Osteoblast (primary cell): ENCODE measurements at regions not wholly inside any gene's neighbourhood (a gene's known extent, or its start where the extent isn't known, plus 50 kb on each side); places are given as distances from the start of the nearest gene placed in this dataset.

ENCODE experiments used
- DNase-seq: peaks from one replicate; pipeline ENCODE4 v3.0.0; 2011; ENCODE audit warnings: low spot score, mixed read lengths; ENCODE audit not compliant: insufficient read length; ENCODE audit errors: missing footprints
- H2AFZ ChIP-seq: 2 replicates; pipeline ENCODE4 v1.6.0; 2011; ENCODE audit warnings: mild to moderate bottlenecking, low read length
- H3K27ac ChIP-seq: 2 replicates; pipeline ENCODE4 v1.5.1; 2011; ENCODE audit warnings: mild to moderate bottlenecking, low read depth, low read length, moderate library complexity
- H3K27me3 ChIP-seq: 2 replicates; pipeline ENCODE4 v1.6.0; 2012; ENCODE audit warnings: mild to moderate bottlenecking, control low read depth, inconsistent platforms, low read length, moderate library complexity; ENCODE audit not compliant: insufficient read depth
- H3K36me3 ChIP-seq: 2 replicates; pipeline ENCODE4 v1.5.1; 2011; ENCODE audit warnings: mild to moderate bottlenecking, low read length, control low read depth, moderate library complexity; ENCODE audit not compliant: insufficient read depth
- H3K4me1 ChIP-seq: 2 replicates; pipeline ENCODE4 v1.5.1; 2011; ENCODE audit warnings: mild to moderate bottlenecking, low read length, control low read depth, moderate library complexity; ENCODE audit not compliant: insufficient read depth
- H3K4me2 ChIP-seq: 2 replicates; pipeline ENCODE4 v1.6.0; 2011; ENCODE audit warnings: mild to moderate bottlenecking, low read length; ENCODE audit not compliant: insufficient read depth
- H3K4me3 ChIP-seq: fragments of 200-600 bp; sonication (generic); 3 replicates; pipeline ENCODE4 v1.5.1; 2012; ENCODE audit warnings: mild to moderate bottlenecking, low read length, inconsistent platforms; ENCODE audit not compliant: insufficient read depth
- H3K79me2 ChIP-seq: 2 replicates; pipeline ENCODE4 v1.6.0; 2012; ENCODE audit warnings: mild to moderate bottlenecking, low read length, control low read depth, inconsistent platforms; ENCODE audit not compliant: insufficient read depth
- H3K9me3 ChIP-seq: 2 replicates; pipeline ENCODE4 v1.5.1; 2011; ENCODE audit warnings: low read depth, low read length, control low read depth
- H4K20me1 ChIP-seq: 2 replicates; pipeline ENCODE4 v1.6.0; 2012; ENCODE audit warnings: mild to moderate bottlenecking, low read length, control low read depth; ENCODE audit not compliant: insufficient read depth
- TF ChIP-seq, protein P1 (sequence below): IDR thresholded peaks from 2 replicates; pipeline ENCODE4 v1.5.1; 2011; ENCODE audit warnings: mild to moderate bottlenecking, low read depth, low read length, moderate library complexity; ENCODE audit errors: extremely low read depth

DNA sequence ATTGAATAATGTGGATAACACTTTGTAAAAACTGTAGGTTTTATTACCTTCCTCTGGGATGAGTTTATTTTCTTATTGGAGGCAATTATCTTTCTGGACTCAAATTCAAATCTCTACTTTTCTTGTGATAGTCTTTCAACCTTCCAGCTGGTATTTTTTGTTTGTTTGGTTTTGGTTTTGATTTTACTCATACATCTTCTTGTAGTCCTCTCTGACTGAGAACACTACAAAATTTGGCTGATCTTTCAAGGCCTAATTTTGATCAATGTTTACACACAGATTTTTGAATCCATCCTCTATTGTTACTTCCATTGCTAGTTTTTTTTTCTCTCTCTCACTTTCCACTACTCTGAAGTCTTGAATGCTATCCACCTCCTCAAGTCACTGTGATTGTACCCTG, 303.8 kb upstream of the NECTIN3 start:
- no peaks in the 10 kb centered on the region for H3K27me3 ChIP-seq
- no peaks in the 10 kb centered on the region for H3K4me1 ChIP-seq
- no peaks in the 10 kb centered on the region for H3K36me3 ChIP-seq
- H3K79me2 ChIP-seq = no peaks in the 10 kb centered on the region
- H2AFZ ChIP-seq = no peak overlapping the region
- no peak overlapping the region for H3K27ac ChIP-seq
- H3K9me3 ChIP-seq = no peaks in the 10 kb centered on the region
- H4K20me1 ChIP-seq = no peaks in the 10 kb centered on the region
- DNase-seq = no peak
- no peak overlapping the region for H3K4me2 ChIP-seq
- H3K4me3 ChIP-seq = no peak overlapping the region
- TF ChIP-seq, protein P1, sequence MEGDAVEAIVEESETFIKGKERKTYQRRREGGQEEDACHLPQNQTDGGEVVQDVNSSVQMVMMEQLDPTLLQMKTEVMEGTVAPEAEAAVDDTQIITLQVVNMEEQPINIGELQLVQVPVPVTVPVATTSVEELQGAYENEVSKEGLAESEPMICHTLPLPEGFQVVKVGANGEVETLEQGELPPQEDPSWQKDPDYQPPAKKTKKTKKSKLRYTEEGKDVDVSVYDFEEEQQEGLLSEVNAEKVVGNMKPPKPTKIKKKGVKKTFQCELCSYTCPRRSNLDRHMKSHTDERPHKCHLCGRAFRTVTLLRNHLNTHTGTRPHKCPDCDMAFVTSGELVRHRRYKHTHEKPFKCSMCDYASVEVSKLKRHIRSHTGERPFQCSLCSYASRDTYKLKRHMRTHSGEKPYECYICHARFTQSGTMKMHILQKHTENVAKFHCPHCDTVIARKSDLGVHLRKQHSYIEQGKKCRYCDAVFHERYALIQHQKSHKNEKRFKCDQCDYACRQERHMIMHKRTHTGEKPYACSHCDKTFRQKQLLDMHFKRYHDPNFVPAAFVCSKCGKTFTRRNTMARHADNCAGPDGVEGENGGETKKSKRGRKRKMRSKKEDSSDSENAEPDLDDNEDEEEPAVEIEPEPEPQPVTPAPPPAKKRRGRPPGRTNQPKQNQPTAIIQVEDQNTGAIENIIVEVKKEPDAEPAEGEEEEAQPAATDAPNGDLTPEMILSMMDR = no peak

DNA sequence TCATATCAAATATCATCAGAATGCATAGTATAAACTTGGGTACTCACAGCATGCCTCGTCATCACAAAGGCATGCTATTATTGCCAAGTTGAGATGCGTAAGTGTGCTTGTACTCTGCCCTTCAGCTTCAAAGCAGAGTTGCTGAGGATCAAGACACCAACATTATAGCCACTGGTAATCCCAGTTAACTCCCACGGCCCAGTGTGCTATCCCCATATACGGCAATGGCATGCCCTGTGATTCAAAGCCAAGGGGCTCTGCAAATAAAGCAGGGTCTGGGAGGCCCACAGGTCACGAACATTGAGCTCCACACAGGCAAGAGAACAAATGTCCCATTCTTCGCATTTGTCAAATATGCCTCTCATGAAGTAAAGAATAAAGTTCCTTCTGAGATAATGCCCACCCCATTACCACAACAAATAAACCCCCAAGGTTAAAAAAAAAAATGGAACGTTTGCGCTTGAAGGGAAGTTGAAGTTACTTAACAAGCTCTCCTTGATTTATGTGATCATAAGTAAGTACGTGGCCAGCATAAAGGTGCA, 298.1 kb upstream of the NECTIN3 start:
- no peaks in the 10 kb centered on the region for H3K36me3 ChIP-seq
- no peaks in the 10 kb centered on the region for H3K79me2 ChIP-seq
- H3K4me3 ChIP-seq = no peak overlapping the region
- H2AFZ ChIP-seq = peak overlapping the region; percentile 62
- no peaks in the 10 kb centered on the region for H3K9me3 ChIP-seq
- H3K27ac ChIP-seq = peak overlapping the region; percentile 62
- DNase-seq = peak; percentile 6
- H4K20me1 ChIP-seq = no peaks in the 10 kb centered on the region
- peak overlapping the region; percentile 30 for H3K4me2 ChIP-seq
- H3K27me3 ChIP-seq = no peaks in the 10 kb centered on the region
- peaks cover 13% of the 10 kb centered on the region for H3K4me1 ChIP-seq
- TF ChIP-seq, protein P1 = no peak

DNA sequence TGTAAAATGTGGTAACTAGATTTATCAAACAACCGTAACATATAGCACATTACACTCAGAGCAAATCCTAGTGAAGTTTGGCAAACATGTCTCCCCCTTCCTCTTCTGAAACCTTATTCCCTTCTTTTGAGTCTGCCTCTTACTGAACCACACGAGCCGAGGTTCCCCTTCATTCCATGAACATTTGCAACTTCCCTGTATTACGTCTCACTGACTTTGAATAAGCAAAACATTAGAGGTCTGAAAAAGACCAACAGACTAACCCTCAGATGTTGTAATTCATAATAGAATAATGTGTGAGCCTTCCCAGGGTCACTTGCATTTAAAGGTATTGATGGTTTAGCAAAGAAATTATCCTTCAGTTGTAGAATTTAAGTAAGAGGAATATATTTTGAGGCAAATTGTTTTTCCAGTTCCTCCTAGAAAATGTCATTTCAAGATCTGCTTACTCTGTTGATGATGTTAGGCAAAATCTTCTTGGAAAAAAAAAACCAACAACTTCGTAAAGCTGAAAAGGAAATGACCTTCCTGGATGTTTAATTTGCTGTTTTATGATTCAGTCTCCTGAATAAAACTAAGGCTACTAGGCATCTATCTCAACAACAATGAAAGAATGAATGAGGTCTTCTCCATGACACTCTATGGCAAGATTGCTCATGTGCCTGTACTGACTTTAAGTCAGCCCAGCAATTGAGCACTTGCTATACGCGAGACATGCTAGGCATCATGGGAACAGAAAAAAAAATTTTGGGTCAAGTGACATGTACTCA, 296.9 kb upstream of the NECTIN3 start:
- Histone ChIP-seq H3K4me3 (no peak overlapping the region), H3K27me3 (no peaks in the 10 kb centered on the region), H3K4me1 (peaks cover 13% of the 10 kb centered on the region), H3K9me3 (no peaks in the 10 kb centered on the region), H2AFZ (peak overlapping the region; percentile 4), H3K36me3 (no peaks in the 10 kb centered on the region), H3K79me2 (no peaks in the 10 kb centered on the region), H3K27ac (peak overlapping the region; percentile 62), H3K4me2 (peak overlapping the region; percentile 17), H4K20me1 (no peaks in the 10 kb centered on the region)
- TF ChIP-seq, protein P1 = no peak
- DNase-seq = peak; percentile 47

DNA sequence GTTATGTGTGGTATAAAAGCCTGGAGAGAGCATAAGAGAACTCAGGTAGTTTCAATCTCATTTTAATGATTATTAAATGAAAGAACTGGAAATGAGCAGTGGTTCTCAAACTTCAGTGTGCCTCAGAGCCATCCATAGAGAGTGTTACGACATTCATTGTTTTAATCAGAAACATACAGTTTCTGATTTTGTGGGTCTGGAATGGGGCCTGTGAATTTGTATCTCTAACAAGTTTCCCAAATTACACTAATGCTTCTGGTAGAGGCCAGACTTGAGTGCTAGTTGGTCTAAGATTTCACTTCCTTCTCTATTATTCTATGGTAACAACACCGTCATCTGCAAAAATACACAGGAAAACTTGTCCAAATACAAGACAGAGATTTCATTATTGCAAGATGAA, 292.0 kb upstream of the NECTIN3 start:
- H3K4me3 ChIP-seq = no peak overlapping the region
- H3K4me2 ChIP-seq = no peak overlapping the region
- H3K9me3 ChIP-seq = no peaks in the 10 kb centered on the region
- no peak overlapping the region for H3K27ac ChIP-seq
- no peaks in the 10 kb centered on the region for H3K79me2 ChIP-seq
- no peak for DNase-seq
- H2AFZ ChIP-seq = no peak overlapping the region
- TF ChIP-seq, protein P1 = no peak
- H4K20me1 ChIP-seq = no peaks in the 10 kb centered on the region
- peaks cover 4% of the 10 kb centered on the region for H3K4me1 ChIP-seq
- H3K36me3 ChIP-seq = no peaks in the 10 kb centered on the region
- H3K27me3 ChIP-seq = no peaks in the 10 kb centered on the region
